A549 (cell line): ENCODE measurements at regions not wholly inside any gene's neighbourhood (a gene's known extent, or its start where the extent isn't known, plus 50 kb on each side); places are given as distances from the start of the nearest gene placed in this dataset.

Experiments used
- CTCF ChIP-seq: fragments of >200 bp; sonication (Bioruptor Twin); formaldehyde crosslinking; IDR thresholded peaks from 3 replicates; pipeline ENCODE4 v1.5.1; 2016
- POLR2A ChIP-seq: IDR thresholded peaks from 2 replicates; pipeline ENCODE4 v1.6.1; 2012; ENCODE audit warnings: mild to moderate bottlenecking, low read length

- no peak for TF ChIP-seq CTCF
- no peak for TF ChIP-seq POLR2A
Observed at GRCh38 chr5:100273846-100274580, 261.2 kb upstream of the FAM174A start.
